ENCODE measurements at regions not wholly inside any gene's neighbourhood (a gene's known extent, or its start where the extent isn't known, plus 50 kb on each side); places are given as distances from the start of the nearest gene placed in this dataset.

DNA sequence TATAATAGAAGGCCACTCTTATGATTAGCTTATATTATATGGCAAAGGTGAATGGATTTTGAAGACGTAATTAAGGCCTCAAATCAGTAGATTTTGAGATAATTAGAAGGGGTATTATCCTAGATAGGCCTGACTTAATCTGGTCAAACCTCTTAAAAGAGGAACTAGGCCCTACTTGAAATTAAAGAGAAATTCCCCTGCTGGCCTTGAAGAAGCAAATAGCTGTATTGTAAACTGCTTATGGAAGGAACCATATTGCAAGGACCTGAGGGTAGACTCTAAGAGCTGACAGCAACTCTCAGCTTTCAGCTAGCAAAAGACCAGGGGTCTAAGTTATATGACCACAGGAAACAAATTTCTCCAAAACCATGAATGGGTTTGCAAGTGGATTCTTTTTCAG lies 219.0 kb upstream of the ONECUT1 start:
- Histone ChIP-seq H3K36me3 (ENCODE audit: control insufficient read depth in 4 of 4, insufficient read depth in 4 of 4, low read length in 4 of 4) (no peaks in the 10 kb centered on the region), H3K4me3 (no peak overlapping the region), H3K27ac (ENCODE audit: low read depth in 1 of 2, low read length in 1 of 2) (no peak overlapping the region), H3K9me3 (ENCODE audit: control insufficient read depth in 4 of 4, insufficient read depth in 3 of 4, low read length in 3 of 4) (peaks cover 0 to 3% (median 0%) of the 10 kb centered on the region in 4 donors), H3K27me3 (ENCODE audit: control insufficient read depth in 3 of 3, insufficient read depth in 3 of 3, low read length in 2 of 3) (no peaks in the 10 kb centered on the region), H3K9ac (ENCODE audit: insufficient read depth in 1 of 2, low read length in 2 of 2) (no peak overlapping the region), H3K4me1 (ENCODE audit: control insufficient read depth in 5 of 5, insufficient read depth in 5 of 5, low read length in 5 of 5) (no peaks in the 10 kb centered on the region)
- 61 to 74% methylated on average over 1 of the region's 1 CpG for WGBS, 2 donors
- no peak for TF ChIP-seq CTCF (IDR thresholded peaks at IDR 0.05; ENCODE audit: control extremely low read depth, extremely low read depth)
- no peak for DNase-seq
- ATAC-seq (ENCODE audit: insufficient read depth, low FRiP score) = no peak

GRCh38 chr15:53000409-53000808 lies 210.3 kb upstream of the ONECUT1 start:
- TF ChIP-seq CTCF (IDR thresholded peaks at IDR 0.05; ENCODE audit: control extremely low read depth, extremely low read depth) = no peak
- Histone ChIP-seq H3K9ac (ENCODE audit: insufficient read depth in 1 of 2, low read length in 2 of 2) (no peak overlapping the region), H3K27me3 (ENCODE audit: control insufficient read depth in 3 of 3, insufficient read depth in 3 of 3, low read length in 2 of 3) (no peaks in the 10 kb centered on the region), H3K36me3 (ENCODE audit: control insufficient read depth in 4 of 4, insufficient read depth in 4 of 4, low read length in 4 of 4) (no peaks in the 10 kb centered on the region), H3K27ac (ENCODE audit: low read depth in 1 of 2, low read length in 1 of 2) (no peak overlapping the region), H3K9me3 (ENCODE audit: control insufficient read depth in 4 of 4, insufficient read depth in 3 of 4, low read length in 3 of 4) (no peaks in the 10 kb centered on the region), H3K4me1 (ENCODE audit: control insufficient read depth in 5 of 5, insufficient read depth in 5 of 5, low read length in 5 of 5) (no peaks in the 10 kb centered on the region), H3K4me3 (no peak overlapping the region)
- ATAC-seq (ENCODE audit: insufficient read depth, low FRiP score) (no peak), DNase-seq (no peak)
- 53 to 56% methylated on average over 4 of the region's 4 CpGs for WGBS, 2 donors

DNA sequence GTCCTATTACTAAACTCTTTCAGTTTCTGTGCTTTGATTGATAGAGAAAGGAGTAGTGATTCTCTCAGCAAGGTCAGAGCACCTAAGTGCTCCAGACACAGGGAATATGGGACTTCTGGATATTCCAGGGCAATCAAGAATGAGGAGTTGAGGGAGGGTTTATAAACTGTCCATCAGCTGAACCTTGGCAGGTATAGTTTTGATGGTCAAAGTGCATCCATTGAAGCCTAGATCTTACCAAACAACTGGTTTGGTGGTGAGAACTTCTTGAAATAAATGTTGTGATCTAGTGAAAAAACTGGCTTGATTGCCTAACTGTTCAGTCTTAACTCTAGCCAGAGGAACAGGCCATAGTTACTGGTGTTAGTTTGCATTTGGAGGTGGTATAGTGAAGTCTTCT lies 207.0 kb upstream of the ONECUT1 start:
- Histone ChIP-seq H3K27me3 (ENCODE audit: control insufficient read depth in 3 of 3, insufficient read depth in 3 of 3, low read length in 2 of 3) (no peaks in the 10 kb centered on the region), H3K36me3 (ENCODE audit: control insufficient read depth in 4 of 4, insufficient read depth in 4 of 4, low read length in 4 of 4) (no peaks in the 10 kb centered on the region), H3K27ac (ENCODE audit: low read depth in 1 of 2, low read length in 1 of 2) (no peak overlapping the region), H3K9me3 (ENCODE audit: control insufficient read depth in 4 of 4, insufficient read depth in 3 of 4, low read length in 3 of 4) (peaks cover 0 to 5% (median 0%) of the 10 kb centered on the region in 4 donors), H3K4me3 (no peak overlapping the region), H3K9ac (ENCODE audit: insufficient read depth in 1 of 2, low read length in 2 of 2) (no peak overlapping the region), H3K4me1 (ENCODE audit: control insufficient read depth in 5 of 5, insufficient read depth in 5 of 5, low read length in 5 of 5) (no peaks in the 10 kb centered on the region)
- TF ChIP-seq CTCF (IDR thresholded peaks at IDR 0.05; ENCODE audit: control extremely low read depth, extremely low read depth) = no peak
- DNase-seq (no peak), ATAC-seq (ENCODE audit: insufficient read depth, low FRiP score) (no peak)

DNA sequence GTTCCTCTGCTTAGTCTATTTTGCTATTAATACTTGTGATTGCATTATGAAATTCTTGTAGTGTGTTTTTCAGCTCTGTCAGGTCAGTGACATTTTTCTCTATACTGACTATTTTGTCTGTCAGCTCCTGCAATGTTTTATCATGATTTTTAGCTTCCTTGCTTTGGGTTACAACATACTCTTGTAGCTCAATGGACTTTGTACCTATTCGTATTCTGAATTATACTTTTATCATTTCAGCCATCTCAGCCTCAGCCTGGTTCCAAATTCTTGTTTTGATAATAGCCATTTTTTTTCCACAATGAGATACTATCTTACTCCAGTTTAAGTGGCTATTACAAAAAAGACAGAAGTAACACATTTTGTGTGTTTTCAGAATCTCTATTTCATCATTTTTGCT lies 204.2 kb upstream of the ONECUT1 start:
- 82 to 84% methylated on average over 1 of the region's 1 CpG for WGBS, 2 donors
- no peaks in the 10 kb centered on the region for H3K27me3 ChIP-seq (ENCODE audit: control insufficient read depth in 3 of 3, insufficient read depth in 3 of 3, low read length in 2 of 3)
- H3K4me1 ChIP-seq (ENCODE audit: control insufficient read depth in 5 of 5, insufficient read depth in 5 of 5, low read length in 5 of 5) = no peaks in the 10 kb centered on the region
- TF ChIP-seq CTCF (IDR thresholded peaks at IDR 0.05; ENCODE audit: control extremely low read depth, extremely low read depth) = no peak
- no peak overlapping the region for H3K9ac ChIP-seq (ENCODE audit: insufficient read depth in 1 of 2, low read length in 2 of 2)
- H3K27ac ChIP-seq (ENCODE audit: low read depth in 1 of 2, low read length in 1 of 2) = no peak overlapping the region
- H3K4me3 ChIP-seq = no peak overlapping the region
- DNase-seq (no peak), ATAC-seq (ENCODE audit: insufficient read depth, low FRiP score) (no peak)
- H3K9me3 ChIP-seq (ENCODE audit: control insufficient read depth in 4 of 4, insufficient read depth in 3 of 4, low read length in 3 of 4) = peaks cover 0 to 5% (median 0%) of the 10 kb centered on the region in 4 donors
- H3K36me3 ChIP-seq (ENCODE audit: control insufficient read depth in 4 of 4, insufficient read depth in 4 of 4, low read length in 4 of 4) = no peaks in the 10 kb centered on the region

Measured in lung (tissue), 11 donors.